Neuron (in vitro differentiated cells): ENCODE measurements at regions not wholly inside any gene's neighbourhood (a gene's known extent, or its start where the extent isn't known, plus 50 kb on each side); places are given as distances from the start of the nearest gene placed in this dataset.
"Not testable (repeated sequence)": the region's sequence is repeated elsewhere in the genome, so short reads cannot be mapped to it uniquely, and the experiment has no call there.

Experiments used
- H2AFZ ChIP-seq: one replicate; pipeline ENCODE4 v1.6.1; 2013; ENCODE audit warnings: low read depth, mild to moderate bottlenecking, inconsistent platforms, low read length, moderate library complexity
- H3K27me3 ChIP-seq: one replicate; pipeline ENCODE4 v1.6.1; 2013; ENCODE audit warnings: low read length; ENCODE audit not compliant: insufficient read depth
- H3K36me3 ChIP-seq: one replicate; pipeline ENCODE4 v1.6.1; 2013; ENCODE audit warnings: low read length; ENCODE audit not compliant: insufficient read depth
- H3K4me1 ChIP-seq: one replicate; pipeline ENCODE4 v1.6.1; 2013; ENCODE audit warnings: low read length; ENCODE audit not compliant: insufficient read depth
- H3K4me3 ChIP-seq: 2 replicates; pipeline ENCODE4 v1.5.1; 2013; ENCODE audit warnings: mild to moderate bottlenecking, low read length, moderate library complexity
- H3K9me3 ChIP-seq: one replicate; pipeline ENCODE4 v1.6.1; 2013; ENCODE audit warnings: low read length

GRCh38 chr7:65193334-65194058, 180.2 kb upstream of the ZNF92 start:
- H2AFZ ChIP-seq, H3K4me1 ChIP-seq, H3K27me3 ChIP-seq, H3K9me3 ChIP-seq, H3K4me3 ChIP-seq, H3K36me3 ChIP-seq: not testable (repeated sequence)

GRCh38 chr7:65177041-65177440, 170.6 kb upstream of the ERV3-1 start:
- H3K27me3 ChIP-seq, H2AFZ ChIP-seq, H3K9me3 ChIP-seq, H3K4me3 ChIP-seq, H3K36me3 ChIP-seq, H3K4me1 ChIP-seq: not testable (repeated sequence)

DNA sequence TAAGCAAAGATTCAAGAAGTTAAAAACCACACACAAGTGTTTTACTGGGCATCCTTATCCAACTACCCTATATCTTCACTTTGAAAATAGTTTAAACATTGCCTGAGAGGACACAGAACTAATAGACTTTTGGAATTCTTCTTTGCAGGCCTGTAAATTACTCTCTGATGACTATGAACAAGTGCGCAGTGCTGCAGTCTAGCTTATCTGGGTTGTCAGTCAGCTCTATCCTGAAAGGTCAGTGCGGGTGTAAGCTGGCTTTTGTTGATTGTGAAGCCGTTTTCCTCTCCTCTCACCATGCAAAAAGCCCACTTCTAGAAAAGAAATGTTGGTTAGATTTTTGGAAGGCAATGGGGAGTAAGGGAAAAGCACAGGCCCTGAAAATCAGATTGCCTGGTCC, 143.6 kb upstream of the ERV3-1 start:
- not testable (repeated sequence) for H3K27me3 ChIP-seq, H3K36me3 ChIP-seq, H3K9me3 ChIP-seq, H2AFZ ChIP-seq, H3K4me1 ChIP-seq, H3K4me3 ChIP-seq

DNA sequence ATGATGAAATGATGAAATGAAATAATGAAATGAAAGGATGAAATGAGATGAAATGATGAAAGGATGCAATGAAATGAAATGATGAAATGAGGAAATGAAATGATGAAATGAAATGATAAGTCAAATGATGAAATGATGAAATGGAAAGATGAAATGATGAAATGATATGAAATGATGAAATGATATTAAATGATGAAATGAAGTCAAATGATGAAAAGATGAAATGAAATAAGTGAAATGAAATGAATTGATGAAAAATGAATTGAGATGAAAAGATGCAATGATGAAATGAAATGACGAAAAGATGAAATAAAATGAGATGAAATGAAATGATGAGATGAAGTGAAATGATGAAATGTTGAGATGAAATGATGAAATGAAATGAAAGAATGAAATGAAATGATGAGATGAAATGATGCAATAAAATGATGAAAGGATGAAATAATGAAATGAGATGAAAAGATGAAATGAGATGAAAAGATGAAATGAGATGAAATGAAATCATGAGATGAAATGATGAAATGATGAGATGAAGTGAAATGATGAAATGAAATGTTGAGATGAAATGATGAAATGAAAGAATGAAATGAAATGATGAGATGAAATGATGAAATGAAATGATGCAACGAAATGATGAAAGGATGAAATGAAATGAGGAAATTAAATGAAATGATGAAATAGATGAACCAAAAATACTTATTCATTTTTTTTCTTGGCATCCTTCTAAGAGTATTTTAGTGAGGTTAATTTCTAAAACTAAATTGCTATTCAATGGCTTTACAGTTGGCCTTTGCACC, 139.8 kb upstream of the ERV3-1 start:
- H2AFZ ChIP-seq, H3K4me1 ChIP-seq, H3K9me3 ChIP-seq, H3K36me3 ChIP-seq, H3K4me3 ChIP-seq, H3K27me3 ChIP-seq: not testable (repeated sequence)

DNA sequence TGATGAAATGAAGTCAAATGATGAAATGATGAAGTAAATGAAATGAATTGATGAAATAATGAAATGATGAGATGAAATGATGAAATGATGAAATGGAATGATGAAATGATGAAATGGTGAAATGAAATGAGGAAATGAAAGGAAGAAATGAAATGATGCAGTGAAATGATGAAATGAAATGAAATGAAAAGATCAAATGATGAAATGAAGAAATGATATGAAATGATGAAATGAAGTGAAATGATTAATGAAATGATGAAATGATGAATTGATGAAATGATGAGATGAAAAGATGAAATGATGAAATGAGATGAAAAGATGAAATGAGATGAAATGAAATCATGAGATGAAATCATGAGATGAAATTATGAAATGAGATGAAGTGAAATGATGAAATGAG, 139.2 kb upstream of the ERV3-1 start:
- not testable (repeated sequence) for H3K4me3 ChIP-seq, H2AFZ ChIP-seq, H3K4me1 ChIP-seq, H3K36me3 ChIP-seq, H3K27me3 ChIP-seq, H3K9me3 ChIP-seq

- not testable (repeated sequence) for H3K36me3 ChIP-seq, H3K4me1 ChIP-seq, H3K27me3 ChIP-seq, H2AFZ ChIP-seq, H3K4me3 ChIP-seq, H3K9me3 ChIP-seq
Observed at GRCh38 chr7:65145008-65145407, 138.5 kb upstream of the ERV3-1 start.

DNA sequence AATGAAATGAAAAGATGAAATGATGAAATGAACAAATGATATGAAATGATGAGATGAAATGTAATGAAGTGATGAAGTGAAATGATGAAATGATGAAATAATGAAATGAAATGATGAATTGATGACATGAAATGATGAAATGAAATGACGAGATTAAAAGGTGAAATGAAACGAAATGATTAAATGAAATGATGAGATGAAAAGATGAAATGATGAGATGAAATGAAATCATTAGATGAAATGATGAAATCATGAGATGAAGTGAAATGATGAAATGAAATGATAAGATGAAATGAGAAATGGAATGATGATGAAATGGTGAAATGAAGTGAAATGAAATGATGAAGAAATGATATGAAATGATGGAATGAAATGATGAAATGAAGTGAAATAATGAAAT, 138.1 kb upstream of the ERV3-1 start:
- not testable (repeated sequence) for H3K4me3 ChIP-seq, H3K27me3 ChIP-seq, H3K4me1 ChIP-seq

DNA sequence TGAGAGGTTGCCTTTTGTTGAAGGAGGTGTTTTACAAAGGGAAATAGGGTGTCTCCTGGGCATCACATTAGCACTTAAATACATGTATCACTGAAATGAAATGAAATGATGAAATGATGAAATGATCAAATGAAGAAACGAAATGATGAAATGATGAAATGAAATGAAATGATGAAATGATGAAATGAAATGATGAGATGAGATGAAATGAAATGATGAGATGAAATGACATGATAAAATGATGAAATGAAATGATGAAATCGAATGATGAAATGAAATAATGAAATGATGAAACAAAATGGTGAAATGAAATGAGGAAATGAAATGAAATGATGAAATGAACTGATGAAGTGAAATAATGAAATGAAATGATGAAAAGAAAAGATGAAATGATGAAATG, 137.6 kb upstream of the ERV3-1 start:
- H3K9me3 ChIP-seq, H3K4me1 ChIP-seq, H3K27me3 ChIP-seq: not testable (repeated sequence)

More for the DNA sequence above, 138.1 kb upstream of the ERV3-1 start:
- not testable (repeated sequence) for H3K9me3 ChIP-seq, H2AFZ ChIP-seq, H3K36me3 ChIP-seq

DNA sequence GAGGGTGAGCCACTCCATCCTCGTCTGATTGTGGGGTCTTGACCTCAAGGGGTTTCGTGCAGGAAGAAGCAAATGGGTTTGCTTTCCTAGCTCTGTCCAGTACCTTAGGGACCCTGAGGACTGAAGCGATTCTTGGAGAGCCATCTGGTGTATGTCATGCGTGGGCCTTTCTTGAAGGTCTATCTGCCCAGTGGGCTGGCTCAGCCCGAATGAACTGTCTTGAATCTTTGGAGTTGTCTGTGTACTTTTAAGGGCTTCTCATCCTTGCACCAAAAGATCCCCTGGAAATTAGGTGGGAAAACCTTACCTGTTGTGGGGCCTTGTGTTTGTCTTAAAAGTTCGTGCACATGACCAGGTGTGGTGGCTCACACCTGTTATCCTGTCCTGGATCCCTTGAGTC, 135.4 kb upstream of the ERV3-1 start:
- not testable (repeated sequence) for H3K27me3 ChIP-seq, H3K9me3 ChIP-seq, H2AFZ ChIP-seq, H3K4me1 ChIP-seq, H3K4me3 ChIP-seq, H3K36me3 ChIP-seq

More for the DNA sequence above, 137.6 kb upstream of the ERV3-1 start:
- not testable (repeated sequence) for H3K36me3 ChIP-seq, H3K4me3 ChIP-seq, H2AFZ ChIP-seq

- not testable (repeated sequence) for H3K9me3 ChIP-seq, H3K27me3 ChIP-seq, H3K4me1 ChIP-seq, H2AFZ ChIP-seq, H3K36me3 ChIP-seq, H3K4me3 ChIP-seq
Observed at GRCh38 chr7:65141405-65141778, 134.9 kb upstream of the ERV3-1 start.

GRCh38 chr7:65140543-65141404, 134.3 kb upstream of the ERV3-1 start:
- not testable (repeated sequence) for H3K36me3 ChIP-seq, H3K4me3 ChIP-seq, H2AFZ ChIP-seq, H3K9me3 ChIP-seq, H3K4me1 ChIP-seq, H3K27me3 ChIP-seq

- not testable (repeated sequence) for H3K36me3 ChIP-seq, H3K4me3 ChIP-seq, H3K27me3 ChIP-seq, H3K9me3 ChIP-seq, H3K4me1 ChIP-seq, H2AFZ ChIP-seq
Observed at GRCh38 chr7:65136850-65137249, 130.4 kb upstream of the ERV3-1 start.

- H3K4me3 ChIP-seq, H3K36me3 ChIP-seq, H2AFZ ChIP-seq, H3K9me3 ChIP-seq, H3K27me3 ChIP-seq, H3K4me1 ChIP-seq: not testable (repeated sequence)
Observed at GRCh38 chr7:65133087-65133486, 126.6 kb upstream of the ERV3-1 start.
